AG04449 (cell line): ENCODE measurements at regions not wholly inside any gene's neighbourhood (a gene's known extent, or its start where the extent isn't known, plus 50 kb on each side); places are given as distances from the start of the nearest gene placed in this dataset.
A peak's percentile ranks its signal among the peaks of the same experiment; 100 is the strongest.

Experiments used
- CTCF ChIA-PET: fragments of 350-600 bp; formaldehyde crosslinking; extraction: SDS; loops from one replicate; lab custom pipeline; 2021; ENCODE audit warnings: antibody characterized with exemption; lab: Yijun Ruan, JAX
- POLR2A ChIA-PET: fragments of 400-600, 350-600 bp; formaldehyde crosslinking; extraction: SDS; loops from one replicate; lab custom pipeline; 2020; ENCODE audit warnings: antibody characterized with exemption, inconsistent platforms; lab: Yijun Ruan, JAX
- DNase-seq: peaks from one replicate; pipeline ENCODE4 v3.0.0-alpha.2; 2010; ENCODE audit warnings: low read depth, low spot score
- H3K4me3 ChIP-seq: 2 replicates; pipeline ENCODE4 v1.5.1; 2011; ENCODE audit warnings: low read depth, mild to moderate bottlenecking, control low read depth, low read length
- TF ChIP-seq, protein P1 (sequence below): IDR thresholded peaks from one replicate; pipeline ENCODE4 v1.5.1; 2011; ENCODE audit warnings: mild to moderate bottlenecking, moderate library complexity, low read length, control low read depth, inconsistent platforms; ENCODE audit not compliant: insufficient read depth; ENCODE audit errors: missing control alignments

DNA sequence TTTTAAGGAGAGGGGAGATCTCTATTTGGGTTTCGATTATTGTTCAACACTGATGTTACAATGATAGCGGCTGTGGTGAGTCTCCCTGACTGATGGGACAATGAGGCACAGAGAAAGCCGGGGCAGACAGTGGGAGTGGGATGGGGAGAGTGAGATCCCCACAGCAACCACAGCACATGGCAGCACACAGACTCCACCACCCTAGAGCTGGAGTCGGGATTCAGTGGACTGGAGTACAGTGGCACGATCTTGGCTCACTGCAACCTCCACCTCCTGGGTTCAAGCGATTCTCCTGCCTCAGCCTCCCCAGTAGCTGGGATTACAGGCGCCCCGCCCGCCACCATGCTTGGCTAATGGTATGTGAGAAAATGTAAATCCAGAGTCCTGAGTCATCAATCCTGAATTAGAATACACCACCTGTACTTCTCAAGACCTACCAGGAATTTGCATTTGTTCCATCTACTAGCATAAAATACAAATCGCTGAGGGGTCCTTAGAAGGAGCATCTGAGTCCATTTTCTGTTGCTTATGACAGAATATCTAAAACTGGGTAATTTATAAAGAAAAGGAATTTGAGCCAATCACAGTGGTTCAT is 125.8 kb downstream of the TOMM20 start:
- TF ChIP-seq, protein P1, sequence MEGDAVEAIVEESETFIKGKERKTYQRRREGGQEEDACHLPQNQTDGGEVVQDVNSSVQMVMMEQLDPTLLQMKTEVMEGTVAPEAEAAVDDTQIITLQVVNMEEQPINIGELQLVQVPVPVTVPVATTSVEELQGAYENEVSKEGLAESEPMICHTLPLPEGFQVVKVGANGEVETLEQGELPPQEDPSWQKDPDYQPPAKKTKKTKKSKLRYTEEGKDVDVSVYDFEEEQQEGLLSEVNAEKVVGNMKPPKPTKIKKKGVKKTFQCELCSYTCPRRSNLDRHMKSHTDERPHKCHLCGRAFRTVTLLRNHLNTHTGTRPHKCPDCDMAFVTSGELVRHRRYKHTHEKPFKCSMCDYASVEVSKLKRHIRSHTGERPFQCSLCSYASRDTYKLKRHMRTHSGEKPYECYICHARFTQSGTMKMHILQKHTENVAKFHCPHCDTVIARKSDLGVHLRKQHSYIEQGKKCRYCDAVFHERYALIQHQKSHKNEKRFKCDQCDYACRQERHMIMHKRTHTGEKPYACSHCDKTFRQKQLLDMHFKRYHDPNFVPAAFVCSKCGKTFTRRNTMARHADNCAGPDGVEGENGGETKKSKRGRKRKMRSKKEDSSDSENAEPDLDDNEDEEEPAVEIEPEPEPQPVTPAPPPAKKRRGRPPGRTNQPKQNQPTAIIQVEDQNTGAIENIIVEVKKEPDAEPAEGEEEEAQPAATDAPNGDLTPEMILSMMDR: no peak
- DNase-seq: no peak
- ChIA-PET CTCF (interaction anchor here (1.0 kb wide), 1 partner anchor 310 kb away, joined by 3 read pairs; no protein-coding TSS in a partner anchor), POLR2A (no interaction called here)
- no peak overlapping the region for H3K4me3 ChIP-seq

DNA sequence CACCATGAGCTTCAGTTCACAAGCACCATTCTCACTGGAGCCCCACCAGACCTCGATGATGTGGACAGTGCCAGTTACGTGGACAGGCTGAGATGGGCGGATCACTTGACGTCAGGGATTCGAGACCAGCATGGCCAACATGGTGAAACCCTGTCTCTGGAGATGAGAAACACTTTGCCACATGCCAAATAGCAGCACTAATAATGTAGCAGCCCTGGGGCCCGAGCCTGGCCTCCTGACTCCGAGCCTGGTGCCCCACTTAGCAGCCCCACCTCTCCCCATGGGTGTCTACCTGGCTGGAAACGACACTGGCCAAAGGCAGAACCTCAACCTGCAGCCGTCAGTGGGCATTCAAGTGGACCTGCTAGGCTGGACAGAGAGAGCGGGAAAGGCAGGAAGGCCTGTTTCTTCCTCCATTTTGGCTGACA is 129.1 kb downstream of the TOMM20 start:
- TF ChIP-seq, protein P1: no peak
- POLR2A ChIA-PET: no interaction called here

DNA sequence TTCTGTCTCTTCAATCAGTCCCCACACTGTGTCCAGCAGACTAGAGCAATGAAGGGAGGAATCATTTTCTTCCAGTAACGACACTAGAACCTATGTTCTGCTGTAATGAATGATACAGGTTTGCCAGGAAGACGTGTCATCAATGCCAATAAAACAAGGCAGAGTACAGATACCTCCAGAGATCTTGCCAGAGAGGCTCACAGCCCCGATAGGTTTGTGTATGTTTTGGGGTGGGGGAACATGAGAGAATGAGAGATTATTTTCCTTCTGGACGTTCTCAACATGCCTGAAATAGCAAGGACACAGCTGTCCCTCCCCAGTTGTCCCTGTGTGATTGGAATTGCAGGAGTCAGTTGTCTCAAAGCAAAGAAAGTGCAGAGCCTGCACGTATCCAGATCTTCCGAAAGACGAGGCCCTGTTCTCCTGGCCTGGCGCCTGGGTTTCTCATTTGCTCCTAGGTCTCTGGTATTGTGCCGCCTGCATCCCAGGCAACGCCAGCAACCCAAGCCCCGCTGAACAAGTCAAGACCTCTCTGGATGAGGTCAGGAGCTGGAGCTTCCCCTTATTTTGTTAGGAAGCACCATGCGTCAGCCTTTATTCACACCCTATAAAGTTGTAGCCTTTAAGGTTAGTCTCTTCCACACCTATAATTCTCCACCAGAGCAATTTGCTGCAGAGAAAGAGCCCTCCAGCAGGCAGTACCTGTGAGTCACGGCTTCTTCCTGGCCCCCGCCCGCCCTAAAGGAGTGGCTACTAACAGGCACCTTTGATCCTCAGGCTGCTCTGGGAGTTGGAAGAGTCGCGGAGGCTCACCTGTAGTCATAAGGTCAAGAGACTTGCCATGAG is 130.5 kb downstream of the TOMM20 start:
- ChIA-PET CTCF (interaction anchor here (1.7 kb wide), 1 partner anchor 511 kb away, joined by 3 read pairs; no protein-coding TSS in a partner anchor), POLR2A (interaction anchor here (0.7 to 1.8 kb wide), 7 partner anchors 11 to 394 kb away, joined by 3 to 5 read pairs (median 4); no protein-coding TSS in a partner anchor)
- H3K4me3 ChIP-seq: no peak overlapping the region
- TF ChIP-seq, protein P1: no peak
- DNase-seq: no peak

More for the DNA sequence above, 129.1 kb downstream of the TOMM20 start:
- H3K4me3 ChIP-seq: no peak overlapping the region
- no peak for DNase-seq
- CTCF ChIA-PET: interaction anchor here (1.7 kb wide), 1 partner anchor 512 kb away, joined by 3 read pairs; no protein-coding TSS in a partner anchor

DNA sequence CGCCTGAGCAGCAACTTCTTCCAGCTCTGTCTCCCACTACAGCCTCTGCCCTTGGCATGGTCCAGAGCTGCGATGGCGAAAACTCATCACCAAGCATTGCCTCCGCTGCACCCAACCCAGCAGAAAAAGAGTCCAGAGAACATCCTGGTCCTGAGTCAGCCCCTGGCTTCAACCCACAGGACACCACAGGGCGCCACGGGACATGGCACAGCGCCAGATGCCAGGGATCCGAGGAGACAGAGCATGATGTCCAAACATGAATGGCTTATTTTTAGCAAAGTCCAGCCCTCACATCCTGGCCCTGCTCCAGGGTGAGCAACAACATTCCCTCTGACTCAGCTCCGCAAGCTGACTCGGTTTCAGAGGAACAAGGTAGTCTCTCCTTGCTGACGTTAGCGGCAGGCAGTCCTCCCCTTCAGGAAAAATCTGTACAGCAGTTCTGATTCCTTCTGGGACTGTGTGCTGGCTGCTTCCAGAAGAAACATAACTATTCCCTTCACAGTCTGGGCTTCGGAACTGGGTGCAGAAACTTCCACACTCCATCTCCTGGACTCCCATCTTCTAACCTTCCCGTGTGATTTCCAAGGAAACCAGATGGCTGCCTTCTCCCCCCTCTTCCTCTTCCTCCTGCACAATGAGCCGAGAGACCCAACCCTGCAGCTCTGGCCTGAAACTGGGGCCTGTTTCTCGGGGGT is 131.3 kb downstream of the TOMM20 start:
- H3K4me3 ChIP-seq: no peak overlapping the region; the same call in 1 of the 2 replicates
- peak; percentile 98 for DNase-seq
- CTCF ChIA-PET: interaction anchor here (0.7 to 1.0 kb wide), 3 partner anchors 10 to 87 kb away, joined by 3 read pairs; no protein-coding TSS in a partner anchor

DNA sequence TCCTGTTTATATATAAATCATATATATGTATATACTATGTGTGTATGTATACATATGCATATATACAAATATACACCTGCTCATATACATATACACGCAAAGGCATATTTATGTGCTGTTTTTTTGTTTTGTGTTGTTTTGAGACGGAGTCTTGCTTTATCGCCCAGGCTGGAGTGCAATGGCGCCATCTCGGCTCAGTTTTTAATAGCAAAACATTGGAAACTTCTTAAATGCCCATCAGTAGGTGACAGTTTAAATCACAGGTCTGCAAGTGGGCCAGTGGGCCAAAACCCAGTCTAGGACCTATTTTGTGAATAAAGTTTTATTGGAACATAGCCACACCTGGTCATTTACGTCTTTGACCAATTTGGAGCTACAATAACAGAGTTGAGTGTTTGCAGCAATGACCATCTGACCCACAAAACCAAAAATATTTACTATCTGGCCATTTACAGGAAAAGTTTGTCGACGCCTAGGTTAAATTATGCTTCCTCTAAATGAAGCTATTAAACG is 132.3 kb downstream of the TOMM20 start:
- ChIA-PET POLR2A (interaction anchor here (0.8 to 1.8 kb wide), 3 partner anchors 9 to 34 kb away, joined by 3 to 5 read pairs (median 4); no protein-coding TSS in a partner anchor), CTCF (interaction anchor here (0.7 to 1.0 kb wide), 3 partner anchors 9 to 88 kb away, joined by 3 read pairs; no protein-coding TSS in a partner anchor)
- H3K4me3 ChIP-seq: no peak overlapping the region
- TF ChIP-seq, protein P1: no peak
- no peak for DNase-seq

More for the DNA sequence above, 131.3 kb downstream of the TOMM20 start:
- POLR2A ChIA-PET: interaction anchor here (0.7 to 1.8 kb wide), 9 partner anchors 10 to 393 kb away, joined by 3 to 5 read pairs (median 3); no protein-coding TSS in a partner anchor
- TF ChIP-seq, protein P1: no peak
